GM12878 (cell line): ENCODE measurements at regions not wholly inside any gene's neighbourhood (a gene's known extent, or its start where the extent isn't known, plus 50 kb on each side); places are given as distances from the start of the nearest gene placed in this dataset.

Experiments
- ATAC-seq: fragments of 200-7000 bp; cut with Tn5 transposase; 3 replicates; pipeline ENCODE4 v1.9.1; 2020; ENCODE audit warnings: mild to moderate bottlenecking, moderate library complexity
- BruUV-seq: library from RNA; stranded (reverse); fragments of 400-500 nt; replicated peaks from 2 replicates; lab custom pipeline; 2021; lab: Mats Ljungman, UMichigan
- CTCF ChIA-PET: fragments of 300-600 bp; sonication (Branson Sonifier 250); formaldehyde crosslinking; extraction: SDS; loops from one replicate; lab custom pipeline; 2021; ENCODE audit warnings: inconsistent platforms; lab: Yijun Ruan, JAX
- POLR2A ChIA-PET: fragments of 350-600 bp; formaldehyde crosslinking; extraction: SDS; loops from one replicate; lab custom pipeline; 2021; ENCODE audit warnings: inconsistent platforms; lab: Charles Lee
- RAD21 ChIA-PET: fragments of 300-600 bp; sonication (Branson Sonifier 250); formaldehyde crosslinking; loops from one replicate; lab custom pipeline; 2023; ENCODE audit warnings: antibody characterized with exemption; ENCODE audit not compliant: unreplicated experiment; lab: Charles Lee
- SMC1A ChIA-PET: fragments of 300-600 bp; sonication (Branson Sonifier 250); formaldehyde crosslinking; loops from one replicate; lab custom pipeline; 2023; ENCODE audit not compliant: unreplicated experiment, uncharacterized antibody; lab: Charles Lee
- DNase-seq: peaks from one replicate; pipeline ENCODE4 v3.0.0-alpha.2; 2011; ENCODE audit warnings: low read depth, low spot score
- FAIRE-seq: peaks from 3 replicates; lab custom pipeline; 2011; peaks lifted over from hg19 to GRCh38; lab: Jason Lieb, UNC
- H2AFZ ChIP-seq: 2 replicates; pipeline ENCODE4 v1.6.0; 2011; ENCODE audit warnings: low read depth, low read length, control low read depth; ENCODE audit not compliant: control insufficient read depth
- H3K27ac ChIP-seq: 2 replicates; pipeline ENCODE4 v1.5.1; 2011; ENCODE audit warnings: control low read depth; ENCODE audit not compliant: control insufficient read depth, insufficient read depth
- H3K27me3 ChIP-seq, 2 experiments: replicated peaks in 1 of 2; 2 replicates each; pipeline versions ENCODE4 v1.6.0 to v1.6.1; 2011; ENCODE audit warnings: low read length in 1 of 2; ENCODE audit not compliant: control insufficient read depth in 2 of 2, insufficient read depth in 2 of 2
- H3K36me3 ChIP-seq, 2 experiments: 2 replicates each; pipeline ENCODE4 v1.5.1; 2011; ENCODE audit warnings: low read length in 1 of 2; ENCODE audit not compliant: control insufficient read depth in 2 of 2, insufficient read depth in 2 of 2
- H3K4me1 ChIP-seq: 2 replicates; pipeline ENCODE4 v1.6.1; 2011; ENCODE audit warnings: mild to moderate bottlenecking, low read length, moderate library complexity, mixed read lengths; ENCODE audit not compliant: control insufficient read depth, insufficient read depth
- H3K4me2 ChIP-seq: 2 replicates; pipeline ENCODE4 v1.6.0; 2011; ENCODE audit warnings: control low read depth; ENCODE audit not compliant: control insufficient read depth, insufficient read depth
- H3K4me3 ChIP-seq: fragments of 200-600 bp; sonication (generic); 2 replicates; pipeline ENCODE4 v1.5.1; 2016
- H3K79me2 ChIP-seq: 2 replicates; pipeline ENCODE4 v1.6.0; 2011; ENCODE audit warnings: low read length; ENCODE audit not compliant: control insufficient read depth, insufficient read depth
- H3K9ac ChIP-seq: 2 replicates; pipeline ENCODE4 v1.8.0; 2011; ENCODE audit warnings: low read length, control low read depth, mixed read lengths; ENCODE audit not compliant: control insufficient read depth, insufficient read depth
- H3K9me3 ChIP-seq: replicated peaks from 3 replicates; pipeline ENCODE4 v1.5.1; 2011; ENCODE audit warnings: mild to moderate bottlenecking, low read length; ENCODE audit not compliant: control insufficient read depth, insufficient read depth
- H4K20me1 ChIP-seq: 2 replicates; pipeline ENCODE4 v1.6.0; 2011; ENCODE audit not compliant: control insufficient read depth, insufficient read depth
- CREM ChIP-seq: IDR thresholded peaks from 2 replicates; pipeline ENCODE4 v1.6.1; 2014; ENCODE audit warnings: antibody characterized with exemption, low read depth
- E2F8 ChIP-seq: fragments of 450-650 bp; IDR thresholded peaks from 2 replicates; pipeline ENCODE4 v1.6.1; 2018; ENCODE audit warnings: mild to moderate bottlenecking, low read depth, moderate library complexity; ENCODE audit not compliant: partially characterized antibody
- EZH2 ChIP-seq: IDR thresholded peaks from 2 replicates; pipeline ENCODE4 v1.6.1; 2012; ENCODE audit warnings: low read depth, mild to moderate bottlenecking, control low read depth, inconsistent platforms, low read length, borderline replicate concordance; ENCODE audit not compliant: control insufficient read depth
- HCFC1 ChIP-seq: fragments of 150-350 bp; IDR thresholded peaks from 2 replicates; pipeline ENCODE4 v1.6.1; 2014; ENCODE audit warnings: low read length
- KAT2A ChIP-seq: conservative IDR thresholded peaks from 2 replicates; pipeline ENCODE4 v1.6.1; 2011; ENCODE audit warnings: low read depth, low read length; ENCODE audit not compliant: control insufficient read depth
- KDM1A ChIP-seq: fragments of 200-600 bp; sonication (generic); IDR thresholded peaks from 2 replicates; pipeline ENCODE4 v1.6.1; 2016; ENCODE audit warnings: borderline replicate concordance
- LARP7 ChIP-seq: fragments of 450-650 bp; IDR thresholded peaks from 2 replicates; pipeline ENCODE4 v1.6.1; 2017; ENCODE audit warnings: mild to moderate bottlenecking
- NR2F1 ChIP-seq: fragments of 450-650 bp; conservative IDR thresholded peaks from 2 replicates; pipeline ENCODE4 v1.6.1; 2017; ENCODE audit warnings: mild to moderate bottlenecking
- PML ChIP-seq: IDR thresholded peaks from 2 replicates; pipeline ENCODE4 v1.6.1; 2012; ENCODE audit warnings: low read length, inconsistent platforms
- POLR2A ChIP-seq: IDR thresholded peaks from 2 replicates; pipeline ENCODE4 v1.6.1; 2011; ENCODE audit warnings: low read depth, mild to moderate bottlenecking, low read length
- RBBP5 ChIP-seq: fragments of 200-600 bp; sonication (generic); conservative IDR thresholded peaks from 2 replicates; pipeline ENCODE4 v1.6.1; 2016
- RUNX3 ChIP-seq: IDR thresholded peaks from 2 replicates; pipeline ENCODE4 v1.6.1; 2012; ENCODE audit warnings: low read length, inconsistent platforms
- TAF1 ChIP-seq: IDR thresholded peaks from 2 replicates; pipeline ENCODE4 v1.6.1; 2011; ENCODE audit warnings: mild to moderate bottlenecking, low read depth, low read length, borderline replicate concordance
- TARDBP ChIP-seq: IDR thresholded peaks from 2 replicates; pipeline ENCODE4 v1.6.1; 2016; ENCODE audit warnings: borderline replicate concordance
- ZSCAN29 ChIP-seq: fragments of 450-650 bp; IDR thresholded peaks from 2 replicates; pipeline ENCODE4 v1.6.1; 2017; ENCODE audit warnings: mild to moderate bottlenecking, moderate library complexity
- WGBS: methylation state at CpG from one replicate; pipeline ENCODE4 v1.1.6; 2016; ENCODE audit warnings: low lambda C conversion rate; ENCODE audit not compliant: insufficient replicate concordance, insufficient coverage; ENCODE audit errors: missing lambda C conversion rate; 5-methylcytosine and 5-hydroxymethylcytosine counted together
- in situ Hi-C: fragments of 300-500 bp; cut with MboI; formaldehyde crosslinking; loops from 9 replicates; pipeline ENCODE4 v1.14.3; 2018; ENCODE audit warnings: mixed read lengths
- intact Hi-C: fragments of 100-400 bp; cut with micrococcal nuclease; formaldehyde crosslinking; loops from one replicate; pipeline ENCODE4 v1.14.2; 2022; ENCODE audit not compliant: unreplicated experiment

GRCh38 chr21:19557488-19557887, 1153.9 kb upstream of the TMPRSS15 start:
- ChIA-PET SMC1A (interaction anchor here (0.6 to 1.6 kb wide), 4 partner anchors 16 to 159 kb away, joined by 3 to 5 read pairs (median 4); no protein-coding TSS in a partner anchor), POLR2A (no interaction called here), RAD21 (interaction anchor here (1.5 kb wide), 1 partner anchor 14 kb away, joined by 3 read pairs; no protein-coding TSS in a partner anchor), CTCF (no interaction called here)
- in situ Hi-C loops (no loop called here), intact Hi-C loops (no loop called here)
- peak; percentile 59 for ATAC-seq
- Histone ChIP-seq H3K9me3 (no peaks in the 10 kb centered on the region), H3K4me3 (no peak overlapping the region), H3K79me2 (no peaks in the 10 kb centered on the region), H3K4me1 (no peaks in the 10 kb centered on the region), H3K4me2 (no peak overlapping the region), H3K27me3 (no peaks in the 10 kb centered on the region), H3K27ac (no peak overlapping the region), H3K9ac (no peak overlapping the region), H2AFZ (no peak overlapping the region), H4K20me1 (no peaks in the 10 kb centered on the region), H3K36me3 (no peaks in the 10 kb centered on the region)
- WGBS, result 0% methylated on average over 4 of the region's 4 CpGs
- no TSS peak for BruUV-seq
- DNase-seq, result no peak
- TF ChIP-seq LARP7, result no peak
- TF ChIP-seq HCFC1, result no peak
- no peak for TF ChIP-seq PML
- TF ChIP-seq RBBP5, result no peak
- TF ChIP-seq RUNX3, result no peak
- no peak for TF ChIP-seq POLR2A
- TF ChIP-seq TAF1, result no peak
- no peak for TF ChIP-seq KDM1A
- FAIRE-seq, result no peak

GRCh38 chr21:19565587-19565986, 1162.0 kb upstream of the TMPRSS15 start:
- intact Hi-C loops, result no loop called here
- H4K20me1 ChIP-seq, result no peaks in the 10 kb centered on the region
- H3K9me3 ChIP-seq, result no peaks in the 10 kb centered on the region
- no peak for TF ChIP-seq EZH2
- no peak for TF ChIP-seq ZSCAN29
- no peak for TF ChIP-seq TARDBP
- no peak for TF ChIP-seq CREM
- no peak for TF ChIP-seq KAT2A
- no peak for TF ChIP-seq NR2F1
- no peak for TF ChIP-seq E2F8
- TF ChIP-seq, all 136 proteins: peak for 0
- ChIA-PET POLR2A (no interaction called here), CTCF (no interaction called here), SMC1A (no interaction called here), RAD21 (no interaction called here)
- FAIRE-seq (no peak), ATAC-seq (no peak), DNase-seq (no peak)
- Histone ChIP-seq H3K27me3 (no peaks in the 10 kb centered on the region), H3K4me2 (no peak overlapping the region), H3K27ac (no peak overlapping the region), H2AFZ (no peak overlapping the region), H3K79me2 (no peaks in the 10 kb centered on the region), H3K9ac (no peak overlapping the region), H3K4me3 (no peak overlapping the region), H3K4me1 (no peaks in the 10 kb centered on the region), H3K36me3 (no peaks in the 10 kb centered on the region)
- WGBS, result 30% methylated on average over 3 of the region's 3 CpGs
- in situ Hi-C loops, result no loop called here
- BruUV-seq, result no TSS peak
